ENCODE measurements at regions not wholly inside any gene's neighbourhood (a gene's known extent, or its start where the extent isn't known, plus 50 kb on each side); places are given as distances from the start of the nearest gene placed in this dataset.

GRCh38 chr1:193974286-193974798, 787.9 kb upstream of the B3GALT2 start:
- intact Hi-C loops (cut with micrococcal nuclease): no loop called here
- TF ChIP-seq SIN3A (IDR thresholded peaks at IDR 0.05; ENCODE audit: low read depth) (no peak), POLR2AphosphoS5 (IDR thresholded peaks at IDR 0.05; ENCODE audit: low read depth, low read length) (no peak), EZH2 (IDR thresholded peaks at IDR 0.05) (no peak), REST (IDR thresholded peaks at IDR 0.05; ENCODE audit: low read depth) (no peak), RAD21 (IDR thresholded peaks at IDR 0.05; ENCODE audit: low read depth) (no peak), YY1 (IDR thresholded peaks at IDR 0.05; ENCODE audit: extremely low read depth, insufficient replicate concordance, low read depth, low read length) (no peak), ZFX (IDR thresholded peaks at IDR 0.05) (no peak), SRF (IDR thresholded peaks at IDR 0.05; ENCODE audit: low read depth) (no peak), EGR1 (IDR thresholded peaks at IDR 0.05; ENCODE audit: low read depth) (no peak), ELF1 (IDR thresholded peaks at IDR 0.05; ENCODE audit: borderline replicate concordance, low read depth) (no peak), EZH2phosphoT487 (IDR thresholded peaks at IDR 0.05; ENCODE audit: borderline replicate concordance) (no peak), FOSL1 (IDR thresholded peaks at IDR 0.05; ENCODE audit: low read depth) (no peak), ZNF274 (IDR thresholded peaks at IDR 0.05; ENCODE audit: low read depth, low read length) (no peak)
- TF ChIP-seq, protein P1, sequence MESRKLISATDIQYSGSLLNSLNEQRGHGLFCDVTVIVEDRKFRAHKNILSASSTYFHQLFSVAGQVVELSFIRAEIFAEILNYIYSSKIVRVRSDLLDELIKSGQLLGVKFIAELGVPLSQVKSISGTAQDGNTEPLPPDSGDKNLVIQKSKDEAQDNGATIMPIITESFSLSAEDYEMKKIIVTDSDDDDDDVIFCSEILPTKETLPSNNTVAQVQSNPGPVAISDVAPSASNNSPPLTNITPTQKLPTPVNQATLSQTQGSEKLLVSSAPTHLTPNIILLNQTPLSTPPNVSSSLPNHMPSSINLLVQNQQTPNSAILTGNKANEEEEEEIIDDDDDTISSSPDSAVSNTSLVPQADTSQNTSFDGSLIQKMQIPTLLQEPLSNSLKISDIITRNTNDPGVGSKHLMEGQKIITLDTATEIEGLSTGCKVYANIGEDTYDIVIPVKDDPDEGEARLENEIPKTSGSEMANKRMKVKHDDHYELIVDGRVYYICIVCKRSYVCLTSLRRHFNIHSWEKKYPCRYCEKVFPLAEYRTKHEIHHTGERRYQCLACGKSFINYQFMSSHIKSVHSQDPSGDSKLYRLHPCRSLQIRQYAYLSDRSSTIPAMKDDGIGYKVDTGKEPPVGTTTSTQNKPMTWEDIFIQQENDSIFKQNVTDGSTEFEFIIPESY (IDR thresholded peaks at IDR 0.05; ENCODE audit: extremely low read depth, insufficient replicate concordance, low read length): no peak
- TF ChIP-seq, protein P2, sequence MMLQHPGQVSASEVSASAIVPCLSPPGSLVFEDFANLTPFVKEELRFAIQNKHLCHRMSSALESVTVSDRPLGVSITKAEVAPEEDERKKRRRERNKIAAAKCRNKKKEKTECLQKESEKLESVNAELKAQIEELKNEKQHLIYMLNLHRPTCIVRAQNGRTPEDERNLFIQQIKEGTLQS (IDR thresholded peaks at IDR 0.05): no peak
- TF ChIP-seq, protein P3, sequence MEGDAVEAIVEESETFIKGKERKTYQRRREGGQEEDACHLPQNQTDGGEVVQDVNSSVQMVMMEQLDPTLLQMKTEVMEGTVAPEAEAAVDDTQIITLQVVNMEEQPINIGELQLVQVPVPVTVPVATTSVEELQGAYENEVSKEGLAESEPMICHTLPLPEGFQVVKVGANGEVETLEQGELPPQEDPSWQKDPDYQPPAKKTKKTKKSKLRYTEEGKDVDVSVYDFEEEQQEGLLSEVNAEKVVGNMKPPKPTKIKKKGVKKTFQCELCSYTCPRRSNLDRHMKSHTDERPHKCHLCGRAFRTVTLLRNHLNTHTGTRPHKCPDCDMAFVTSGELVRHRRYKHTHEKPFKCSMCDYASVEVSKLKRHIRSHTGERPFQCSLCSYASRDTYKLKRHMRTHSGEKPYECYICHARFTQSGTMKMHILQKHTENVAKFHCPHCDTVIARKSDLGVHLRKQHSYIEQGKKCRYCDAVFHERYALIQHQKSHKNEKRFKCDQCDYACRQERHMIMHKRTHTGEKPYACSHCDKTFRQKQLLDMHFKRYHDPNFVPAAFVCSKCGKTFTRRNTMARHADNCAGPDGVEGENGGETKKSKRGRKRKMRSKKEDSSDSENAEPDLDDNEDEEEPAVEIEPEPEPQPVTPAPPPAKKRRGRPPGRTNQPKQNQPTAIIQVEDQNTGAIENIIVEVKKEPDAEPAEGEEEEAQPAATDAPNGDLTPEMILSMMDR (IDR thresholded peaks at IDR 0.05 in 2 of 3, conservative IDR thresholded peaks at IDR 0.05 in 1 of 3; ENCODE audit: borderline replicate concordance in 1 of 3, insufficient read depth in 1 of 3, low read depth in 2 of 3, low read length in 2 of 3): no peak
- Histone ChIP-seq H3K4me1 (ENCODE audit: control insufficient read depth in 1 of 2, insufficient read depth in 2 of 2, low read length in 2 of 2) (no peaks in the 10 kb centered on the region), H4K20me1 (ENCODE audit: insufficient read depth) (no peaks in the 10 kb centered on the region), H2AFZ (ENCODE audit: low read depth, low read length, poor library complexity, severe bottlenecking) (no peak overlapping the region), H3K79me2 (ENCODE audit: insufficient read depth, low read length) (no peaks in the 10 kb centered on the region), H3K9me2 (ENCODE audit: insufficient read depth) (no peaks in the 10 kb centered on the region), H3K4me3 (replicated peaks in 1 of 2; ENCODE audit: low read depth in 1 of 2, low read length in 2 of 2) (no peak overlapping the region), H3K36me3 (ENCODE audit: control insufficient read depth in 1 of 2, insufficient read depth in 2 of 2, low read length in 2 of 2) (no peaks in the 10 kb centered on the region), H3K9me3 (ENCODE audit: control insufficient read depth in 1 of 2, insufficient read depth in 1 of 2, low read depth in 1 of 2, low read length in 2 of 2) (no peaks in the 10 kb centered on the region), H3K4me2 (ENCODE audit: low read length) (no peak overlapping the region), H3K27me3 (ENCODE audit: insufficient read depth, low read length) (no peaks in the 10 kb centered on the region), H3K9ac (ENCODE audit: low read length) (no peak overlapping the region), H3K27ac (ENCODE audit: low read depth, low read length) (no peak overlapping the region)
- ATAC-seq: no peak
- DNase-seq (ENCODE audit: low read depth, low spot score): no peak
- POLR2A ChIA-PET: no interaction called here
- no TSS peak for BruUV-seq (replicated peaks)
- RAD21 ChIA-PET (ENCODE audit: low non-redundant PET in 1 of 2, low total read pairs in 2 of 2, uncharacterized antibody in 2 of 2, unreplicated experiment in 2 of 2): no interaction called here
- CTCF ChIA-PET: no interaction called here

All from HCT116 (cell line).